Heart left ventricle (tissue), 13 donors: ENCODE measurements at regions not wholly inside any gene's neighbourhood (a gene's known extent, or its start where the extent isn't known, plus 50 kb on each side); places are given as distances from the start of the nearest gene placed in this dataset.
"Not testable (repeated sequence)": the region's sequence is repeated elsewhere in the genome, so short reads cannot be mapped to it uniquely, and the experiment has no call there.

Experiments used
- POLR2A ChIP-seq, 2 donors: fragments of 450-650 bp; IDR thresholded peaks; one replicate each; pipeline ENCODE4 v1.6.1; 2017; ENCODE audit warnings: antibody characterized with exemption in 2 of 2, mild to moderate bottlenecking in 2 of 2, moderate library complexity in 2 of 2
- TF ChIP-seq, protein P1 (sequence below), 12 donors: fragments of 200-600 bp; sonication (generic) in 4 of 12; IDR thresholded peaks; one replicate each; pipeline versions ENCODE4 v1.5.0 to v1.8.0; 2018 to 2022; ENCODE audit warnings: antibody characterized with exemption in 12 of 12, mild to moderate bottlenecking in 5 of 12
- donor health status: ischemic (EF 13 %, LVEDD 7.1; RV severe dilation, severe dysfunction).
- donor health status: DM: no; HTN: yes; CAD: no.
- donor health status: DM: no; HTN: no; CAD: no.
- donor health status: ischemic (EF 25% LVEDD 6.9; RV normal size, moderate dysfunction).
- donor health status: ischemic (EF 25% LVEDD 5.7; RV mildly dilated, moderate dysfunction).
- donor health status: ischemic (EF 35%, LVEDD 5.7; RV mildly dilated, moderate dysfunction).
- donor health status: nonischemic (EF 11% LVEDD 7.7; RV severe dilation, severe dysfunction).
- donor health status: DM: yes; HTN: yes; CAD: no.
- donor health status: PGD.
- donor health status: ischemic (EF 29% LVEDD 5.4; RV normal size, mild dysfunction).
- donor health status: nonischemic (EF 23%, LVEDD 6.1; RV moderate dilation, normal function).

DNA sequence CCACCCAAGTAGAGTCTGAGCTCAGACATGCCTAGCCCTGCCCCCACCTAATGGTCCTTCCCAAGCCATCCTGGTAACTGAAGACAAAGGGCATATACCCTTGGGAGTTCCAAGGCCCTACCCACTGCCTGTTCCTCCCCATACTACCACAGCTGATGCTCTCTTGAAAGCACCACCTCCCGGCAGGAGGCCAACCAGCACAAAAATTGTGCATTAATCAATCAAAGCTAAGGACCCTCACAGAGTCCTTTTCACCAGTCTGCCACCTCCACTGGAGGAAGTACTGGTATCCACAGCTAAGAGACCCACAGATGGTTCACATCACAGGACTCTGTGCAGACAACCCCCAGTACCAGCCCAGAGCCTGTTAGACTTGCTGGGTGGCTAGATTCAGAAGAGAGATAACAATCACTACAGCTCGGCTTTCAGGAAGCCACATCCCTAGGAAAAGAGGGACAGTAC lies 93.8 kb upstream of the MAPK10 start:
- not testable (repeated sequence) for TF ChIP-seq POLR2A (IDR thresholded peaks at IDR 0.05)
- TF ChIP-seq, protein P1, sequence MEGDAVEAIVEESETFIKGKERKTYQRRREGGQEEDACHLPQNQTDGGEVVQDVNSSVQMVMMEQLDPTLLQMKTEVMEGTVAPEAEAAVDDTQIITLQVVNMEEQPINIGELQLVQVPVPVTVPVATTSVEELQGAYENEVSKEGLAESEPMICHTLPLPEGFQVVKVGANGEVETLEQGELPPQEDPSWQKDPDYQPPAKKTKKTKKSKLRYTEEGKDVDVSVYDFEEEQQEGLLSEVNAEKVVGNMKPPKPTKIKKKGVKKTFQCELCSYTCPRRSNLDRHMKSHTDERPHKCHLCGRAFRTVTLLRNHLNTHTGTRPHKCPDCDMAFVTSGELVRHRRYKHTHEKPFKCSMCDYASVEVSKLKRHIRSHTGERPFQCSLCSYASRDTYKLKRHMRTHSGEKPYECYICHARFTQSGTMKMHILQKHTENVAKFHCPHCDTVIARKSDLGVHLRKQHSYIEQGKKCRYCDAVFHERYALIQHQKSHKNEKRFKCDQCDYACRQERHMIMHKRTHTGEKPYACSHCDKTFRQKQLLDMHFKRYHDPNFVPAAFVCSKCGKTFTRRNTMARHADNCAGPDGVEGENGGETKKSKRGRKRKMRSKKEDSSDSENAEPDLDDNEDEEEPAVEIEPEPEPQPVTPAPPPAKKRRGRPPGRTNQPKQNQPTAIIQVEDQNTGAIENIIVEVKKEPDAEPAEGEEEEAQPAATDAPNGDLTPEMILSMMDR (IDR thresholded peaks at IDR 0.05), result not testable (repeated sequence)
